GM23248 (cell line): ENCODE measurements at regions not wholly inside any gene's neighbourhood (a gene's known extent, or its start where the extent isn't known, plus 50 kb on each side); places are given as distances from the start of the nearest gene placed in this dataset.

Source experiments
- DNase-seq: peaks from one replicate; pipeline ENCODE4 v3.0.0-alpha.2; 2015
- H2AFZ ChIP-seq: fragments of 200-600 bp; sonication (generic); 2 replicates; pipeline ENCODE4 v1.6.1; 2016; ENCODE audit warnings: antibody characterized with exemption
- H3F3A ChIP-seq: fragments of 200-600 bp; sonication (generic); 2 replicates; pipeline ENCODE4 v1.6.1; 2016; ENCODE audit warnings: mild to moderate bottlenecking, antibody characterized with exemption, mixed run types; ENCODE audit not compliant: insufficient read depth
- H3K27ac ChIP-seq: fragments of 200-600 bp; sonication (generic); 2 replicates; pipeline ENCODE4 v1.5.1; 2016; ENCODE audit warnings: mild to moderate bottlenecking
- H3K27me3 ChIP-seq: fragments of 200-600 bp; sonication (generic); replicated peaks from 2 replicates; pipeline ENCODE4 v1.6.1; 2016; ENCODE audit warnings: mild to moderate bottlenecking; ENCODE audit not compliant: insufficient read depth
- H3K36me3 ChIP-seq: fragments of 200-600 bp; sonication (generic); 2 replicates; pipeline ENCODE4 v1.6.1; 2016; ENCODE audit warnings: low read depth, mild to moderate bottlenecking
- H3K4me1 ChIP-seq: fragments of 200-600 bp; sonication (generic); 2 replicates; pipeline ENCODE4 v1.6.1; 2016; ENCODE audit warnings: mild to moderate bottlenecking; ENCODE audit not compliant: insufficient read depth
- H3K4me2 ChIP-seq: fragments of 200-600 bp; sonication (generic); one replicate; pipeline ENCODE4 v1.6.1; 2016; ENCODE audit warnings: mild to moderate bottlenecking; ENCODE audit not compliant: unreplicated experiment
- H3K4me3 ChIP-seq: fragments of 200-600 bp; sonication (generic); 2 replicates; pipeline ENCODE4 v1.5.1; 2016; ENCODE audit warnings: mild to moderate bottlenecking
- H3K79me2 ChIP-seq: fragments of 200-600 bp; sonication (generic); 2 replicates; pipeline ENCODE4 v1.6.1; 2016; ENCODE audit warnings: mild to moderate bottlenecking; ENCODE audit not compliant: insufficient read depth
- H3K9ac ChIP-seq: fragments of 200-600 bp; sonication (generic); 2 replicates; pipeline ENCODE4 v1.6.1; 2016; ENCODE audit warnings: mild to moderate bottlenecking
- H3K9me2 ChIP-seq: fragments of 200-600 bp; sonication (generic); 2 replicates; pipeline ENCODE4 v1.6.1; 2016; ENCODE audit warnings: mixed run types, mild to moderate bottlenecking, moderate library complexity; ENCODE audit not compliant: insufficient read depth
- H3K9me3 ChIP-seq: fragments of 200-600 bp; sonication (generic); one replicate; pipeline ENCODE4 v1.6.1; 2017; ENCODE audit warnings: low read depth
- H4K20me1 ChIP-seq: fragments of 200-600 bp; sonication (generic); 2 replicates; pipeline ENCODE4 v1.6.0; 2016; ENCODE audit not compliant: insufficient read depth
- EZH2 ChIP-seq: fragments of 200-600 bp; sonication (generic); IDR thresholded peaks from 2 replicates; pipeline ENCODE4 v1.6.1; 2018; ENCODE audit warnings: antibody characterized with exemption, mild to moderate bottlenecking; ENCODE audit not compliant: insufficient read depth, poor library complexity, severe bottlenecking
- EZH2phosphoT487 ChIP-seq: fragments of 200-600 bp; sonication (generic); IDR thresholded peaks from 2 replicates; pipeline ENCODE4 v1.6.1; 2018; ENCODE audit warnings: antibody characterized with exemption, moderate library complexity, mild to moderate bottlenecking, low read depth; ENCODE audit not compliant: insufficient read depth
- WGBS, 2 experiments: methylation state at CpG; one replicate each; pipeline ENCODE4 v1.1.6; 2015 to 2017; ENCODE audit warnings: low lambda C conversion rate in 2 of 2, low coverage in 1 of 2; ENCODE audit errors: missing lambda C conversion rate in 2 of 2; 5-methylcytosine and 5-hydroxymethylcytosine counted together
- in situ Hi-C: fragments of 300-500 bp; cut with MboI; formaldehyde crosslinking; loops from 2 replicates; pipeline ENCODE4 v1.15.0; 2020

DNA sequence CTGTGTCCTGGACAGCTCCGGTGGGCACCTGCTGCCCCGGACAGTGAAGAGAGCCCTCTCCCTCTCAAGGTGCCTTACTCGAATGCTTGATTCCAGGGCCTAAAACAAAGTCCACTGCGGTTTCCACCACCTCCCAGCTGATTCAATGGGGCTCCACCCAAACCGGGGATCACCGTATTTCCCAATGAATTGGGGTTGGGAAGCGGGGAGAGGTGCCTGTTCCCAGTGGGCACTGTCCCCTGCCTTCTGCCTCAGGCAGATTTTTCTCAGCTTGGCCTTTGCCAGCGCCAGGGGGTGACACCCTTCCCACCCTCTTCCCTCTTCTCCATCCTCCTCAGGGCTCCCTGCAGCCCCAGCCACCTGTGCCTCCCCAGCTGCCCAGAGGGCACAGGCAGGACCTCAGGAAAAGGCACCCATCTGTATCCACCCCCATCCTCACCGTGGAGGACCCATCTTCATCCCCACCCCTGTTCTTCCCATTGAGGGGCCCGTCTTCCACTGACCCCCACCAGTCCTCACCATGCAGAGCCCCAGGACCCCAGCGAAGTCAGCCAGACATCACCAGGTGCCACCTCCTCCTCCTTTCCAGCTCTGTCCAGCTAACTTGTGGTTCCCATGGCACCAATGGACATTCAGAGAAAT is 66.7 kb upstream of the HPCAL1 start:
- TF ChIP-seq EZH2phosphoT487: no peak
- no peak for TF ChIP-seq EZH2
- peaks cover 5% of the 10 kb centered on the region; the same call in 1 of the 2 replicates for H3F3A ChIP-seq
- no peaks in the 10 kb centered on the region for H3K4me1 ChIP-seq
- no peak overlapping the region for H3K27ac ChIP-seq
- no peaks in the 10 kb centered on the region for H3K36me3 ChIP-seq
- in situ Hi-C loops: no loop called here
- no peaks in the 10 kb centered on the region for H4K20me1 ChIP-seq
- H3K4me2 ChIP-seq: no peak overlapping the region
- H3K9ac ChIP-seq: no peak overlapping the region
- no peaks in the 10 kb centered on the region for H3K79me2 ChIP-seq
- DNase-seq: no peak
- no peak overlapping the region for H2AFZ ChIP-seq
- H3K4me3 ChIP-seq: no peak overlapping the region
- no peaks in the 10 kb centered on the region; the same call in 1 of the 2 replicates for H3K27me3 ChIP-seq
- H3K9me3 ChIP-seq: no peaks in the 10 kb centered on the region
- no peaks in the 10 kb centered on the region for H3K9me2 ChIP-seq
- WGBS, 2 experiments: 61 to 67% methylated on average over 10 to 11 of the region's 11 CpGs

DNA sequence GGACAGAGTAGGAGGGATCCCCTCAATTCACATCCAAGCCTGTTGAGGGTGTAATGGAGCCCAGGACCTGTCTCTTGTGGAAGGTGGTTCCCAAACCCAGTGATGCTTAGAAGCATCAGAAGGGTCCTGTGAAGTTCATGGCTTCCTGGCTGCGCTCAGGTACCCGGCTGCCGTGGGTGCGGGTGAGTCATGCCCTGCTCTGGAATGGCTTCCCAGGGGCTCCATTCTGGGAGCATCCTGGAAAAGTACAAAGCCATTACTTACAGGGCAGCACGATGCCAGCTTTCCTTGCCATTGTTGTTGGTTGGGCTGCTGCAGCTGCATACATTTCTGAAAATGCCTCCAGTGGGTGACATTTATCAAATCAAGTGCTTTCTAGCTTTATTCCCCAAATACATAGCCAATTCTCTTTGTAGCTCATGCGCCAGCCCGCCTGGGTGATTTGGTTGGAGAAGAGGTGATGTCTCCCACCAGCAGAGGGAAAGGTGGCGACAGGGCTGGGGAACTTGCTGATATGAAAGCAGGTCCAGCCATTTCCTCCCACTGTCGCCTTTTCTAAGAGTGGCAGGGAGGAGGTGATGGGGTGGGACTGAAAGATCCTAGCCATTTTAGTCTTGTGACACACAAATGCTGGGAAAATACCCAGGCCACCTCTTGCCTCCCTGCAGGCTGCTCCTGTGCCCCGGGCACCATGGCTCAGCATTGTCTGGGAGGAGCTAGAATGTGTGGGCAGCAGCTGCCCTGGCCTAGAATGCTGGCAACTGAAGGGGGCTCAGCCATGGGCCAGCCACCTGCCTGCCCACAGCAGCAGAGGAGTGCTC is 65.9 kb upstream of the HPCAL1 start:
- no peak overlapping the region for H3K9ac ChIP-seq
- no peaks in the 10 kb centered on the region for H4K20me1 ChIP-seq
- H3F3A ChIP-seq: peaks cover 5% of the 10 kb centered on the region; the same call in 1 of the 2 replicates
- no peak for DNase-seq
- no peaks in the 10 kb centered on the region for H3K36me3 ChIP-seq
- no peak overlapping the region for H3K4me2 ChIP-seq
- TF ChIP-seq EZH2phosphoT487 (no peak), EZH2 (no peak)
- H3K27ac ChIP-seq: no peak overlapping the region
- H3K4me3 ChIP-seq: no peak overlapping the region
- no peak overlapping the region for H2AFZ ChIP-seq
- no peaks in the 10 kb centered on the region for H3K9me3 ChIP-seq
- no peaks in the 10 kb centered on the region for H3K9me2 ChIP-seq
- H3K4me1 ChIP-seq: no peaks in the 10 kb centered on the region
- 70 to 74% methylated on average over 10 of the region's 10 CpGs for WGBS, 2 experiments
- H3K27me3 ChIP-seq: no peaks in the 10 kb centered on the region; the same call in 1 of the 2 replicates
- no peaks in the 10 kb centered on the region for H3K79me2 ChIP-seq
- in situ Hi-C loops: no loop called here

GRCh38 chr2:10237392-10238321 is 65.0 kb upstream of the HPCAL1 start:
- 64 to 74% methylated on average over 26 to 27 of the region's 28 CpGs for WGBS, 2 experiments
- Histone ChIP-seq H3K9me3 (no peaks in the 10 kb centered on the region), H3K4me2 (no peak overlapping the region), H3K4me1 (no peaks in the 10 kb centered on the region), H3K79me2 (no peaks in the 10 kb centered on the region), H3K36me3 (no peaks in the 10 kb centered on the region), H3K27me3 (no peaks in the 10 kb centered on the region; the same call in 1 of the 2 replicates), H2AFZ (no peak overlapping the region), H4K20me1 (no peaks in the 10 kb centered on the region), H3K4me3 (no peak overlapping the region), H3F3A (peaks cover 5% of the 10 kb centered on the region; the same call in 1 of the 2 replicates), H3K9ac (no peak overlapping the region), H3K27ac (no peak overlapping the region), H3K9me2 (no peaks in the 10 kb centered on the region)
- DNase-seq: no peak
- TF ChIP-seq EZH2 (no peak), EZH2phosphoT487 (no peak)
- in situ Hi-C loops: no loop called here

- Histone ChIP-seq H3K9ac (no peak overlapping the region), H3K4me3 (no peak overlapping the region), H3F3A (0 out of 2 replicates have a peak, but pooled peaks cover 1% of the 10 kb centered on the region), H3K9me3 (no peaks in the 10 kb centered on the region), H3K4me2 (no peak overlapping the region), H3K4me1 (no peaks in the 10 kb centered on the region), H4K20me1 (no peaks in the 10 kb centered on the region), H3K79me2 (no peaks in the 10 kb centered on the region), H3K27me3 (no peaks in the 10 kb centered on the region; the same call in 1 of the 2 replicates), H3K9me2 (no peaks in the 10 kb centered on the region), H3K36me3 (no peaks in the 10 kb centered on the region), H2AFZ (no peak overlapping the region), H3K27ac (no peak overlapping the region)
- DNase-seq: no peak
- TF ChIP-seq EZH2: no peak
- TF ChIP-seq EZH2phosphoT487: no peak
- in situ Hi-C loops: no loop called here
- 78 to 81% methylated on average over 7 of the region's 7 CpGs for WGBS, 2 experiments
Observed at GRCh38 chr2:10238396-10238795, 64.3 kb upstream of the HPCAL1 start.
